Nephron progenitor cell (in vitro differentiated cells): ENCODE measurements at regions not wholly inside any gene's neighbourhood (a gene's known extent, or its start where the extent isn't known, plus 50 kb on each side); places are given as distances from the start of the nearest gene placed in this dataset.
"Not testable (repeated sequence)": the region's sequence is repeated elsewhere in the genome, so short reads cannot be mapped to it uniquely, and the experiment has no call there.

Experiments
- DNase-seq: peaks from one replicate; pipeline ENCODE4 v3.0.0; 2021
- H3K27ac Mint-ChIP-seq: 2 replicates; pipeline ENCODE4 v1.8.0; 2021; ENCODE audit warnings: mild to moderate bottlenecking, moderate library complexity, mixed read lengths
- H3K27me3 Mint-ChIP-seq: 2 replicates; pipeline ENCODE4 v1.8.0; 2021; ENCODE audit warnings: mild to moderate bottlenecking, low read depth, mixed read lengths; ENCODE audit not compliant: poor library complexity
- H3K36me3 Mint-ChIP-seq: 2 replicates; pipeline ENCODE4 v1.8.0; 2021; ENCODE audit warnings: low read depth, mixed read lengths
- H3K4me1 Mint-ChIP-seq: 2 replicates; pipeline ENCODE4 v1.8.0; 2021; ENCODE audit warnings: mixed read lengths
- H3K4me3 Mint-ChIP-seq: 2 replicates; pipeline ENCODE4 v1.8.0; 2021; ENCODE audit warnings: mild to moderate bottlenecking, moderate library complexity, mixed read lengths
- H3K9me3 Mint-ChIP-seq: 2 replicates; pipeline ENCODE4 v1.8.0; 2021; ENCODE audit warnings: mild to moderate bottlenecking, moderate library complexity, mixed read lengths
- CTCF ChIP-seq: fragments of 200-600 bp; sonication (generic); IDR thresholded peaks from 2 replicates; pipeline ENCODE4 v1.5.0; 2021; ENCODE audit warnings: antibody characterized with exemption

- not testable (repeated sequence) for H3K4me3 Mint-ChIP-seq, H3K4me1 Mint-ChIP-seq, H3K36me3 Mint-ChIP-seq, H3K27ac Mint-ChIP-seq, H3K9me3 Mint-ChIP-seq, DNase-seq
- H3K27me3 Mint-ChIP-seq, result peaks cover 10% of the 10 kb centered on the region
These were observed 64.4 kb downstream of the TMEM200C start for GRCh38 chr18:5830902-5831301.

- DNase-seq, result no peak
- no peak for TF ChIP-seq CTCF
- Mint-ChIP-seq H3K4me1 (no peaks in the 10 kb centered on the region), H3K4me3 (no peak overlapping the region), H3K36me3 (no peaks in the 10 kb centered on the region), H3K27me3 (peaks cover 6% of the 10 kb centered on the region), H3K27ac (no peak overlapping the region), H3K9me3 (no peaks in the 10 kb centered on the region)
These were observed 66.4 kb downstream of the TMEM200C start for GRCh38 chr18:5828913-5829312.

GRCh38 chr18:5825663-5826062 lies 69.7 kb downstream of the TMEM200C start:
- Mint-ChIP-seq H3K4me1 (no peaks in the 10 kb centered on the region), H3K27me3 (peaks cover 4% of the 10 kb centered on the region), H3K27ac (no peak overlapping the region), H3K4me3 (no peak overlapping the region), H3K36me3 (no peaks in the 10 kb centered on the region), H3K9me3 (no peaks in the 10 kb centered on the region)
- TF ChIP-seq CTCF, result no peak
- DNase-seq, result no peak

GRCh38 chr18:5824370-5824984 lies 70.8 kb downstream of the TMEM200C start:
- Mint-ChIP-seq H3K9me3 (no peaks in the 10 kb centered on the region), H3K36me3 (no peaks in the 10 kb centered on the region), H3K4me1 (no peaks in the 10 kb centered on the region), H3K27ac (no peak overlapping the region), H3K27me3 (peaks cover 4% of the 10 kb centered on the region), H3K4me3 (no peak overlapping the region)
- DNase-seq, result no peak
- no peak for TF ChIP-seq CTCF

- peaks cover 4% of the 10 kb centered on the region for H3K4me1 Mint-ChIP-seq
- H3K4me3 Mint-ChIP-seq, result no peak overlapping the region
- no peak for DNase-seq
- no peak for TF ChIP-seq CTCF
- no peaks in the 10 kb centered on the region for H3K36me3 Mint-ChIP-seq
- no peak overlapping the region for H3K27ac Mint-ChIP-seq
- H3K27me3 Mint-ChIP-seq, result peaks cover 4% of the 10 kb centered on the region
- H3K9me3 Mint-ChIP-seq, result no peaks in the 10 kb centered on the region
These were observed 77.5 kb downstream of the TMEM200C start for GRCh38 chr18:5817816-5818215.

- Mint-ChIP-seq H3K27ac (no peak overlapping the region), H3K4me3 (no peak overlapping the region), H3K27me3 (peaks cover 3% of the 10 kb centered on the region), H3K9me3 (peaks cover 74% of the 10 kb centered on the region), H3K4me1 (no peaks in the 10 kb centered on the region), H3K36me3 (peaks cover 14% of the 10 kb centered on the region)
- DNase-seq, result no peak
- no peak for TF ChIP-seq CTCF
These were observed 88.5 kb downstream of the TMEM200C start for GRCh38 chr18:5806860-5807259.
